UCSD-AML1 (cell line): ENCODE measurements at regions not wholly inside any gene's neighbourhood (a gene's known extent, or its start where the extent isn't known, plus 50 kb on each side); places are given as distances from the start of the nearest gene placed in this dataset.
A peak's percentile ranks its signal among the peaks of the same experiment; 100 is the strongest.

Experiments used
- DNase-seq: peaks from one replicate; lab custom pipeline; 2025; ENCODE audit not compliant: unreplicated experiment; lab: John Stamatoyannopoulos, UW

- no peak for DNase-seq
Observed at GRCh38 chr9:19941874-19942273, 153.0 kb upstream of the SLC24A2 start.

GRCh38 chr9:19940811-19941535 is 152.1 kb upstream of the SLC24A2 start:
- DNase-seq, result no peak

GRCh38 chr9:19939734-19940278 is 151.0 kb upstream of the SLC24A2 start:
- DNase-seq, result no peak

GRCh38 chr9:19938990-19939733 is 150.3 kb upstream of the SLC24A2 start:
- no peak for DNase-seq

- DNase-seq, result no peak
Observed at GRCh38 chr9:19937121-19937520, 148.3 kb upstream of the SLC24A2 start.

GRCh38 chr9:19936598-19936997 is 147.8 kb upstream of the SLC24A2 start:
- no peak for DNase-seq

- no peak for DNase-seq
Observed at GRCh38 chr9:19935422-19935821, 146.6 kb upstream of the SLC24A2 start.

- DNase-seq, result no peak
Observed at GRCh38 chr9:19934301-19934871, 145.5 kb upstream of the SLC24A2 start.

- no peak for DNase-seq
Observed at GRCh38 chr9:19931098-19931890, 142.5 kb upstream of the SLC24A2 start.

- no peak for DNase-seq
Observed at GRCh38 chr9:19927560-19927959, 138.7 kb upstream of the SLC24A2 start.

- no peak for DNase-seq
Observed at GRCh38 chr9:19926774-19927173, 137.9 kb upstream of the SLC24A2 start.

- peak; percentile 53 for DNase-seq
Observed at GRCh38 chr9:19925674-19926503, 137.1 kb upstream of the SLC24A2 start.

GRCh38 chr9:19924080-19924479 is 135.2 kb upstream of the SLC24A2 start:
- no peak for DNase-seq

GRCh38 chr9:19922476-19923118 is 133.8 kb upstream of the SLC24A2 start:
- no peak for DNase-seq

GRCh38 chr9:19920401-19920800 is 131.6 kb upstream of the SLC24A2 start:
- DNase-seq, result no peak

GRCh38 chr9:19918630-19919029 is 129.8 kb upstream of the SLC24A2 start:
- DNase-seq, result no peak

- DNase-seq, result no peak
Observed at GRCh38 chr9:19914044-19914443, 125.2 kb upstream of the SLC24A2 start.

- DNase-seq, result no peak
Observed at GRCh38 chr9:19913151-19913550, 124.3 kb upstream of the SLC24A2 start.

- DNase-seq, result no peak
Observed at GRCh38 chr9:19903076-19903475, 114.2 kb upstream of the SLC24A2 start.

- DNase-seq, result no peak
Observed at GRCh38 chr9:19901586-19901985, 112.7 kb upstream of the SLC24A2 start.
